ENCODE measurements at regions not wholly inside any gene's neighbourhood (a gene's known extent, or its start where the extent isn't known, plus 50 kb on each side); places are given as distances from the start of the nearest gene placed in this dataset.

DNA sequence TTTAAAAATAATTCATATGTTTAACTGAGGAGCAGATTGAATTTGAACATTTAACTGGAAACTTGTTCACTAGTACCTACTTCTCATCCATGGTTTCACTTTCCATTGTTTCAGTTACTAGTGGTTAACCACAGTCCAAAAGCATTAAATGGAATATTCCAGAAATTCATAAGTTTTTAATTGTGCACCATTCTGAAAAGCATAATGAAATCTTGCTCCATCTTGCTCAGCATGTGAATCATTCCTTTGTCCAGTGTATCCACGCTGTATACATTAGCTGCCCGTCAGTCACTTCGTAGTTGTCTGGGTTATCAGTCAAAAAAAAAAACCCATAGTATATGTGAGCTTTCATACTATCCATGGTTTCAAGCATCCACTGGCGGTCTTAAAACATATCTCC is 217.6 kb downstream of the TPRG1 start:
- no peak overlapping the region for H3K9ac ChIP-seq (ENCODE audit: low read length in 3 of 3)
- H3K27me3 ChIP-seq (ENCODE audit: control insufficient read depth, insufficient read depth, low read length), result no peaks in the 10 kb centered on the region
- H3K27ac ChIP-seq (ENCODE audit: low read depth in 2 of 2, low read length in 2 of 2), result no peak overlapping the region
- FAIRE-seq (no peak), DNase-seq (no peak)
- no peaks in the 10 kb centered on the region for H3K9me3 ChIP-seq (ENCODE audit: control insufficient read depth in 2 of 3, insufficient read depth in 1 of 3, low read length in 3 of 3)
- no peak overlapping the region for H3K4me3 ChIP-seq (ENCODE audit: low read length in 3 of 3)
- intact Hi-C loops (cut with DNase I), result no loop called here
- no peak for TF ChIP-seq CTCF (IDR thresholded peaks at IDR 0.05; ENCODE audit: borderline replicate concordance, extremely low read depth, insufficient read depth)
- no peaks in the 10 kb centered on the region for H3K36me3 ChIP-seq (ENCODE audit: control insufficient read depth in 2 of 3, insufficient read depth in 3 of 3, low read length in 3 of 3)
- peaks cover 0 to 8% (median 0%) of the 10 kb centered on the region in 3 donors for H3K4me1 ChIP-seq (ENCODE audit: control insufficient read depth in 2 of 3, insufficient read depth in 2 of 3, low read depth in 1 of 3, low read length in 3 of 3)

DNA sequence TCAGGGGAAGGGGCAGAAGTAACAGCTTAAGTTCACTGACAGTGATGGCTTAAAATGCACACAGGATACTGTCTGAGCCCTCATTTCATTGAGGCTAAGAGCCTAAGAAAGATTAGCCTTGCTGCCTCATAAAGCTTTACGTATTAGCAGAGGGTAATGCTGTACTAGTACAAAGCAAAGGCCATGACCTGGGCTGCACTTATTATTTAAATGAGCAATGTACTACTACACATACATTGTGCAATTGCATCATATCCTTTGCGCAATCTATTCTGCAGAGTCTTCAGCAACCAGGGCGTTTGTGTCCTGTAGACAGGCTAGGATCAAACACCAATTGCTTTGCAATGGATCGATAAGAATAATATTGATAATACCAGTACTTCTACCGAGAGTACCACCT is 221.8 kb downstream of the TPRG1 start:
- H3K4me1 ChIP-seq (ENCODE audit: control insufficient read depth in 2 of 3, insufficient read depth in 2 of 3, low read depth in 1 of 3, low read length in 3 of 3), result peaks cover 0 to 9% (median 0%) of the 10 kb centered on the region in 3 donors

DNA sequence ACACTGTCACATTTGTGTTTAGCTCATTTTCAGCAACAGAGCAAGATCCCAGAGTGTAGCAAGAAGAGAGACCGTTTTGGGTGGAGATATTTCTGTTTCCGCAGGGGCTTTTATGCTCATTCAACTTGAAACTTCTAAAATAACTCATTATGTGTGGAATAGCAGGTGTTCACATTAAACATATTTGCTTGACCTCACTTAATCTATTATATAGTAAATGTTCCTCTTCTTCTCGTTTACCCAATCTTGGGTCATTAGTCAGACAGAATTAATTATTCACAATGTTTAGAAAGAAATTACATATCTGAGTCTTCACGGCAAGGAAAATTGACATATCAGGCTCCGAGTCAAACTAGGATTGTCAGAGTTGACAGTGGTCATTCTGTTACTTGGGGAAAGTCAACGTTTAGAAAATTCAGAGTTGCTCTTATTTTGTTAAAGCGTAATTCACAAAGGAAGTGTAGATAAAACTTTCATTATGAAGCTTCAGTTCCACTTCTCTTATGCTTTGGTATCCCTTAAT is 222.9 kb downstream of the TPRG1 start:
- TF ChIP-seq CTCF (IDR thresholded peaks at IDR 0.05; ENCODE audit: borderline replicate concordance, extremely low read depth, insufficient read depth), result no peak
- DNase-seq (no peak), FAIRE-seq (no peak)
- H3K27me3 ChIP-seq (ENCODE audit: control insufficient read depth, insufficient read depth, low read length), result no peaks in the 10 kb centered on the region
- no peak overlapping the region for H3K27ac ChIP-seq (ENCODE audit: low read depth in 2 of 2, low read length in 2 of 2)
- no peaks in the 10 kb centered on the region for H3K9me3 ChIP-seq (ENCODE audit: control insufficient read depth in 2 of 3, insufficient read depth in 1 of 3, low read length in 3 of 3)
- peaks cover 0 to 9% (median 0%) of the 10 kb centered on the region in 3 donors for H3K4me1 ChIP-seq (ENCODE audit: control insufficient read depth in 2 of 3, insufficient read depth in 2 of 3, low read depth in 1 of 3, low read length in 3 of 3)
- intact Hi-C loops (cut with DNase I), result no loop called here
- no peak overlapping the region for H3K4me3 ChIP-seq (ENCODE audit: low read length in 3 of 3)
- H3K9ac ChIP-seq (ENCODE audit: low read length in 3 of 3), result no peak overlapping the region
- no peaks in the 10 kb centered on the region for H3K36me3 ChIP-seq (ENCODE audit: control insufficient read depth in 2 of 3, insufficient read depth in 3 of 3, low read length in 3 of 3)

More for the DNA sequence above, 221.8 kb downstream of the TPRG1 start:
- H3K27ac ChIP-seq (ENCODE audit: low read depth in 2 of 2, low read length in 2 of 2), result no peak overlapping the region
- H3K9me3 ChIP-seq (ENCODE audit: control insufficient read depth in 2 of 3, insufficient read depth in 1 of 3, low read length in 3 of 3), result no peaks in the 10 kb centered on the region
- intact Hi-C loops (cut with DNase I), result no loop called here
- DNase-seq, result no peak
- H3K27me3 ChIP-seq (ENCODE audit: control insufficient read depth, insufficient read depth, low read length), result no peaks in the 10 kb centered on the region
- no peak overlapping the region for H3K9ac ChIP-seq (ENCODE audit: low read length in 3 of 3)
- no peak for TF ChIP-seq CTCF (IDR thresholded peaks at IDR 0.05; ENCODE audit: borderline replicate concordance, extremely low read depth, insufficient read depth)
- no peaks in the 10 kb centered on the region for H3K36me3 ChIP-seq (ENCODE audit: control insufficient read depth in 2 of 3, insufficient read depth in 3 of 3, low read length in 3 of 3)
- FAIRE-seq, result no peak
- H3K4me3 ChIP-seq (ENCODE audit: low read length in 3 of 3), result no peak overlapping the region

GRCh38 chr3:189395825-189396224 is 224.1 kb downstream of the TPRG1 start:
- H3K4me1 ChIP-seq (ENCODE audit: control insufficient read depth in 2 of 3, insufficient read depth in 2 of 3, low read depth in 1 of 3, low read length in 3 of 3), result peaks cover 0 to 9% (median 0%) of the 10 kb centered on the region in 3 donors
- H3K36me3 ChIP-seq (ENCODE audit: control insufficient read depth in 2 of 3, insufficient read depth in 3 of 3, low read length in 3 of 3), result no peaks in the 10 kb centered on the region
- H3K27me3 ChIP-seq (ENCODE audit: control insufficient read depth, insufficient read depth, low read length), result no peaks in the 10 kb centered on the region
- no peak for DNase-seq
- H3K9me3 ChIP-seq (ENCODE audit: control insufficient read depth in 2 of 3, insufficient read depth in 1 of 3, low read length in 3 of 3), result no peaks in the 10 kb centered on the region
- intact Hi-C loops (cut with DNase I), result no loop called here
- no peak overlapping the region for H3K4me3 ChIP-seq (ENCODE audit: low read length in 3 of 3)
- H3K9ac ChIP-seq (ENCODE audit: low read length in 3 of 3), result no peak overlapping the region
- TF ChIP-seq CTCF (IDR thresholded peaks at IDR 0.05; ENCODE audit: borderline replicate concordance, extremely low read depth, insufficient read depth), result no peak
- H3K27ac ChIP-seq (ENCODE audit: low read depth in 2 of 2, low read length in 2 of 2), result no peak overlapping the region
- no peak for FAIRE-seq

Data from kidney (tissue), 13 donors.